ENCODE measurements at regions not wholly inside any gene's neighbourhood (a gene's known extent, or its start where the extent isn't known, plus 50 kb on each side); places are given as distances from the start of the nearest gene placed in this dataset.

DNA sequence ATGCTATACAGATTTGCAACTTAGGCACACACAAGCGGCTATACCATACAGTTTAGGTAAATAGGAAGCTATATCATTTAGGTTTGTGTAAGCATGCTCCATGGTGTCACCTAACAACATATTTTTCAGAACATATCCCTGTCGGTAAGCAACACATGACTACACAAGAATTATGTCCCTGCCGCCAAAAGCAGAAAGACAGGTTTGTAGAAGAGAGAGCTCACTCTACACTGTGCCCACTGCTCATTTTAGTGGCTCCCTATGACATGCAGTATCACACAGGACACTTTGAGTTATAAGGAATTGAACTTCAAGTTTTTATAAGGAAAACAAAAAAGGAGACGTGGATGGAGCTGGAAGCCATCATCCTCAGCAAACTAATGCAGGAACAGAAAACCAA is 132.5 kb upstream of the KAZN start:
- Histone ChIP-seq H3K27me3 (ENCODE audit: insufficient read depth, low read depth) (no peaks in the 10 kb centered on the region), H3K4me1 (replicated peaks; ENCODE audit: insufficient read depth) (no peaks in the 10 kb centered on the region), H3F3A (ENCODE audit: insufficient read depth, low read depth) (no peaks in the 10 kb centered on the region), H2AFZ (no peak overlapping the region), H3K79me2 (ENCODE audit: low read depth) (no peaks in the 10 kb centered on the region), H3K9me3 (ENCODE audit: insufficient read depth, low read depth) (no peaks in the 10 kb centered on the region), H3K36me3 (ENCODE audit: low read depth) (no peaks in the 10 kb centered on the region), H3K4me2 (no peak overlapping the region), H3K27ac (no peak overlapping the region), H3K9me2 (ENCODE audit: insufficient read depth) (no peaks in the 10 kb centered on the region), H4K20me1 (ENCODE audit: insufficient read depth) (no peaks in the 10 kb centered on the region), H3K4me3 (no peak overlapping the region)
- TF ChIP-seq, protein P1, sequence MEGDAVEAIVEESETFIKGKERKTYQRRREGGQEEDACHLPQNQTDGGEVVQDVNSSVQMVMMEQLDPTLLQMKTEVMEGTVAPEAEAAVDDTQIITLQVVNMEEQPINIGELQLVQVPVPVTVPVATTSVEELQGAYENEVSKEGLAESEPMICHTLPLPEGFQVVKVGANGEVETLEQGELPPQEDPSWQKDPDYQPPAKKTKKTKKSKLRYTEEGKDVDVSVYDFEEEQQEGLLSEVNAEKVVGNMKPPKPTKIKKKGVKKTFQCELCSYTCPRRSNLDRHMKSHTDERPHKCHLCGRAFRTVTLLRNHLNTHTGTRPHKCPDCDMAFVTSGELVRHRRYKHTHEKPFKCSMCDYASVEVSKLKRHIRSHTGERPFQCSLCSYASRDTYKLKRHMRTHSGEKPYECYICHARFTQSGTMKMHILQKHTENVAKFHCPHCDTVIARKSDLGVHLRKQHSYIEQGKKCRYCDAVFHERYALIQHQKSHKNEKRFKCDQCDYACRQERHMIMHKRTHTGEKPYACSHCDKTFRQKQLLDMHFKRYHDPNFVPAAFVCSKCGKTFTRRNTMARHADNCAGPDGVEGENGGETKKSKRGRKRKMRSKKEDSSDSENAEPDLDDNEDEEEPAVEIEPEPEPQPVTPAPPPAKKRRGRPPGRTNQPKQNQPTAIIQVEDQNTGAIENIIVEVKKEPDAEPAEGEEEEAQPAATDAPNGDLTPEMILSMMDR (conservative IDR thresholded peaks at IDR 0.05) = no peak
- TF ChIP-seq EZH2 (IDR thresholded peaks at IDR 0.05; ENCODE audit: low read depth) = no peak
- no peak for DNase-seq
- intact Hi-C loops (cut with micrococcal nuclease; ENCODE audit: unreplicated experiment) = no loop called here
- ChIA-PET CTCF (no interaction called here), POLR2A (ENCODE audit: unreplicated experiment) (no interaction called here)
- BruUV-seq (replicated peaks) = no TSS peak

DNA sequence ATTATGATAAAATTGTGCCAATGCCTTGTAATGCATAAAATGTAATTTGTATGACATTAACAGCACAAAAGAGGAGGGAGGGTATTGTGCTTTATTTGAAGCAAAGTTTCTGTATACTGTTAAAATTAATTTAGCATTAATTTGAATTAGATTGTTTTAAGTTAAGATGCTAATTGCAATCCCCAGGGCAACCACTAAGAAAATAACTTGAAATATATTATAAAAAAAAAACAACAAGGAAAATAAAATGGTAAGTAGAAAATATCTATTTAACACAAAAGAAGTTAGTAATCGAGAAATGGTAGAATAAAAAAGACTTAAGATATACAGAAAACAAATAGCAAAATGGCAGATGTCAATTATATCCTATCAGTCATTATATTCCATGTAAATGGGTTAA is 131.4 kb upstream of the KAZN start:
- Histone ChIP-seq H3K9me3 (ENCODE audit: insufficient read depth, low read depth) (no peaks in the 10 kb centered on the region), H3K36me3 (ENCODE audit: low read depth) (no peaks in the 10 kb centered on the region), H3K4me1 (replicated peaks; ENCODE audit: insufficient read depth) (no peaks in the 10 kb centered on the region), H4K20me1 (ENCODE audit: insufficient read depth) (no peaks in the 10 kb centered on the region), H3K27me3 (ENCODE audit: insufficient read depth, low read depth) (no peaks in the 10 kb centered on the region), H3F3A (ENCODE audit: insufficient read depth, low read depth) (no peaks in the 10 kb centered on the region), H3K27ac (no peak overlapping the region), H3K4me3 (no peak overlapping the region), H3K4me2 (no peak overlapping the region), H2AFZ (no peak overlapping the region), H3K9me2 (ENCODE audit: insufficient read depth) (no peaks in the 10 kb centered on the region), H3K79me2 (ENCODE audit: low read depth) (no peaks in the 10 kb centered on the region)
- intact Hi-C loops (cut with micrococcal nuclease; ENCODE audit: unreplicated experiment) = no loop called here
- TF ChIP-seq EZH2 (IDR thresholded peaks at IDR 0.05; ENCODE audit: low read depth) = no peak
- TF ChIP-seq, protein P1 (conservative IDR thresholded peaks at IDR 0.05) = no peak
- DNase-seq = no peak
- ChIA-PET POLR2A (ENCODE audit: unreplicated experiment) (no interaction called here), CTCF (no interaction called here)
- BruUV-seq (replicated peaks) = no TSS peak

DNA sequence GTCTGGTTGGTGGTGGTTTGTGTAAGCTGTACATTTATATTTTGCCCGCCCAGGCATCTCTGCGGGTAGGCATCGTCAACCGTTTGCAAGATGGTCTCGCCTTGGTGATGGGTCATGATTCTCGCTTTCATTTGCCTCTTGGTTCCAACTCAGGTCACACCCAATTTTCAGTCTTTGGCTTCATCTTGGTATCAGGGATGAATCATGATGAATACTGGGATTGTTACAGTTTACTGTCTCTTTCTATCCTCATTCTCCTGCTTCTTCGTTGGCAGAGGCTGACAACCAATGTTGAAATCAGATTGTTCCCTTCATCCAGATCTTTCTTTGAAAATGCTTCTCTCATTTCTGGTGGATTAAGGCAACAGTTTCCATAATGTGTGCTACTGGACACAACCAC is 129.7 kb upstream of the KAZN start:
- DNase-seq = no peak
- Histone ChIP-seq H3K27me3 (ENCODE audit: insufficient read depth, low read depth) (no peaks in the 10 kb centered on the region), H3K79me2 (ENCODE audit: low read depth) (no peaks in the 10 kb centered on the region), H3K4me2 (no peak overlapping the region), H3K9me2 (ENCODE audit: insufficient read depth) (no peaks in the 10 kb centered on the region), H3K27ac (no peak overlapping the region), H3F3A (ENCODE audit: insufficient read depth, low read depth) (no peaks in the 10 kb centered on the region), H3K4me3 (no peak overlapping the region), H3K36me3 (ENCODE audit: low read depth) (no peaks in the 10 kb centered on the region), H3K4me1 (replicated peaks; ENCODE audit: insufficient read depth) (no peaks in the 10 kb centered on the region), H2AFZ (no peak overlapping the region), H3K9me3 (ENCODE audit: insufficient read depth, low read depth) (no peaks in the 10 kb centered on the region), H4K20me1 (ENCODE audit: insufficient read depth) (no peaks in the 10 kb centered on the region)
- BruUV-seq (replicated peaks) = no TSS peak
- intact Hi-C loops (cut with micrococcal nuclease; ENCODE audit: unreplicated experiment) = no loop called here
- TF ChIP-seq EZH2 (IDR thresholded peaks at IDR 0.05; ENCODE audit: low read depth) = no peak
- TF ChIP-seq, protein P1 (conservative IDR thresholded peaks at IDR 0.05) = no peak
- CTCF ChIA-PET = no interaction called here
- POLR2A ChIA-PET (ENCODE audit: unreplicated experiment) = no interaction called here

Data from PC-9 (cell line).